Right ventricle myocardium superior (tissue), 1 donor: ENCODE measurements at regions not wholly inside any gene's neighbourhood (a gene's known extent, or its start where the extent isn't known, plus 50 kb on each side); places are given as distances from the start of the nearest gene placed in this dataset.
"Not testable (repeated sequence)": the region's sequence is repeated elsewhere in the genome, so short reads cannot be mapped to it uniquely, and the experiment has no call there.

Source experiments
- ATAC-seq: fragments of 200-7000 bp; cut with Tn5 transposase; one replicate; pipeline ENCODE4 v1.9.1; 2020; ENCODE audit warnings: mild to moderate bottlenecking; ENCODE audit not compliant: poor library complexity
- DNase-seq: peaks from one replicate; pipeline ENCODE4 v3.0.0-alpha.2; 2020
- intact Hi-C: fragments of 100-400 bp; cut with DNase I; formaldehyde crosslinking; loops from one replicate; pipeline ENCODE4 v1.11.2; 2022
- donor health status: DM: no; HTN: yes; CAD: no; lungs with severe emphysema.

DNA sequence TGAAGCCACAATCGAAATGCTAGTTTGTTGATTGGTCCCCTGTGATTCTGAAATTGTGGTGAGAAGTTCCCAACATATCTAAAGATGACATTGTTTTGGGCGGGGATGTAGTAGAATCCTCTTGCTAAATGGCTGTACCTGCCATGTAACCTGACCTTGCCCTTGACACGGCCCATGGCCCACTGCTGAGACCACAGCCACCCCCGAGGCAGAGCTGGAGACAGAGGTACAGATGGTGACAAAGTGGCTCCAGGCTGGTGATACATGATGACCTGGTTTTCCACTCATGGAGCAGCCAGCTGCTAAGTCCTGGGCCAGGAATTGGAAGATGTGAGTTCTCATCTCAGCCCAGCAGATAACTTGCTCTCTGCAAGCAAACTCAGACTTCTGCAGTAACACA is 226.5 kb downstream of the FOXD2 start:
- ATAC-seq (no peak), DNase-seq (no peak)
- intact Hi-C loops = no loop called here

- ATAC-seq, DNase-seq, intact Hi-C loops: not testable (repeated sequence)
Observed at GRCh38 chr1:47664896-47665295, 227.1 kb downstream of the FOXD2 start.

- ATAC-seq = no peak
- no peak for DNase-seq
- intact Hi-C loops = no loop called here
Observed at GRCh38 chr1:47669081-47669585, 231.3 kb downstream of the FOXD2 start.

DNA sequence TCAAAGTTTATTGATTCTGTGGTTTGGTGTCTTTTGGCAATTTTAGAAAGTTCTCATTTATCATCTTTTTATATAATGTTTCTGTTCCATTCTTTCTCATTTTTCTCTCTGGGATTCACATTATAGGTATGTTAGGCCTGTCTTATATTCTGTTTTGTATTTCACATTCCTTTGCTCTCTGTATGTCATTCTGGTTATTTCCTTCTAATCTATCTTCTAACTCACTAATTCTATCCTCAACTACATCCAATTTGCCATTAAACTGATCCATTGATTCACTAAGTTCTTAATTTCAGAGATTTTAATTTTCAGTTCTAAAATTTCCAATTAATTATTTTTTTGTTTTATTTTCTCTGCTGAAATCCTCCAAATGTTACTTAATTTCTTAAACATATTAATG is 234.8 kb downstream of the FOXD2 start:
- ATAC-seq = no peak
- intact Hi-C loops = no loop called here
- no peak for DNase-seq

DNA sequence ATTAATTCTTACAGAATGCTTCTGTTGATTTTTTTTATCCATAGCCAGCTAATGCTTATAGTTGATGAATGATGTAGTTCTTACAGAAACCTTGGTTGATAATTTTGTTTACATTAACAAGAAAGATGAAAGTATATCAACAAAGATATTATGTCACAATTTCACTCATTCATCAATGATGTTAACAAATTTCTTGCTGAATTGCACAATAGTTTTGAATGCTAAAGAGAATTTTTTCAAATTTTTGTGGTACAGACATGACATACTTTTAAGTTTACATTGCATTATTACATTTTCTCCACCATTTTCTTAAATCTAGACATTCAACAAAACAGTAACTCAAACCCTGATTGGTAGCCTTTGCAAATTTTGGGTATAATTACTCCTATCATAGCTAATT is 236.3 kb downstream of the FOXD2 start:
- intact Hi-C loops = no loop called here
- ATAC-seq = no peak

DNA sequence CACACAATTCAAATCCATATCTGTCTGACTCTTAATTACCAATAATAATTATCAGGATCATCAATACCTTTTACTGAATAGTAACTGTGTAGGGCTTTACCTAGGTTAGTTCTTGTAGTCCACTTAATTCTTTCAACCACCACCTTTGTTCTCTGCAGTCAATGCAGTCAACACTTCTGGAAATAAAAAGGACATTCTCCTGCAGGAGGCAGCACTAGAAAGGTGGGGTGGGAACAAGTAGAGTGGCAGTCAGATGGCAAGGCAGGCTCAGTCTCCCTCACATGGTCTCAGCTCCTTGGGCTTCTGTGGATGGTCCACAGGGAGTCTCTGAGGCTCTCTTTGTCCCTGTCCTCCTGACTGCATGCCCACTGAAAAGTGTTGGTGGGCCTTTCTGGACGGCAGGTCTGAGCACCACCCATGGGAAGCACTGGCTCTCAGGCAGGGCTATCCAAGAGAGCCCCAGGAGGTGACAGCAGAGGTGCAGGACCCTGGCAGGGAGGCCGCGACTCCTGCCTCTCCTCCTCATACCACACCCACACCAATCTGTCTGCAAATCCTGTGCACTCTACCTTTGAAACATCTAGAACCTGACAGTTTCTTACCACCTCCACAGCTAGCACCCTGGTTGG is 237.3 kb downstream of the FOXD2 start:
- intact Hi-C loops = no loop called here
- ATAC-seq = no peak
- DNase-seq = no peak

More for the DNA sequence above, 236.3 kb downstream of the FOXD2 start:
- no peak for DNase-seq

DNA sequence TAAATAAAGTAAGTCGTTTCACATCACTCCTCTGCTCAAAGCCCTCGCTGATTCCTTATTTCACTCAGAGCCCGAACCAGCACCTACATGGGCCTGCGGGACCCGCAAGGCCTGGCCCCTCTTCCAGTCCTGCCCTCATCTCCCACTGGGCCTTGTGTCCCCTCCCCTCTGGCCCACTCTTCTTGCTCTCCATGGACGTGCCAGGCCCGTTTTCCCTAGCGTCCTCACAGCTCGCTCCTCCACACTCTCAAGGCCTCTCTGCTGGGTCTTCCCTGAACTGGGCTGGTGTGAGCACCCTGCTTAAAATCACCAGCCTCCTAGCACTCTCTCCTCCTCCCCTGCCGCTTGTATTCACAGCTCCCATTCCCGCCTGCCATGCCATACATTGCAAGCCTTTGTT is 237.9 kb downstream of the FOXD2 start:
- no peak for ATAC-seq
- DNase-seq = no peak
- intact Hi-C loops = no loop called here

DNA sequence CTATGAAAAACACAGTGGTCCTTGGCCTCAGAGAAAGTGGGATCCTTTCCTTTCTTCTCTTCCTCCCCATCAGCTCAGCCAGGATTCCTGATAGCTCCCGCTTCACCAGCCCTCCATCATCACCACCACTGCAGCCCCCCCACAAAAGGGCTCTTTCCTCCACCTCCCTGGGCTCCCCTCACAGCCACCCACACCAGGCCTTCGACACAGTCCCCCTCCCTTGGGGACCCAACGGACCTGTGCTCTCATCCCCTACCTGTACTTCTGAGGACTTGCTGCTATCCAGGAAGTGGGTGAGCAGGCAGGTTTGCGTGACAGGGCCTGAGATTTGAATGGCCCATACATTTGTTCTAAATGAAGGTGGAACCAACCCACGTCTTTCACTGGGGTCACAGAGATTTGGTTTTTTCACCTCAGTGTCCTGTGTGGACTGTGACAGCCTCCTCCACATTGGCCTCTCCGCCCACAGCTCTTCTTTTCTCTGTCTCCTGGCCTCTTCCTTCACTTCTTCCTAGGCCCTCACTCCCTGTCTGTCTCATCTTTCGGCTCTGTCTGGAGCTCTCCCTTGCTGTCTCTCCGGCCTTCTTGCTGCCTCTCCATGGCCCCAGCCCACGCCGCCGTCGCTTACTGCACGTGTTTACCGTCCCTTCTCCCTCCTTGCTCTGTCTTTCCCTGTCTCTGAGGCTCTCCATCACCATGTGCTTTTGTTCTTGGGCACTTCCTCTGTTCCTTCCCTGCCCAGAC is 238.6 kb downstream of the FOXD2 start:
- ATAC-seq (no peak), DNase-seq (no peak)
- intact Hi-C loops = no loop called here

- ATAC-seq (no peak), DNase-seq (no peak)
- intact Hi-C loops = no loop called here
Observed at GRCh38 chr1:47677241-47677940, 239.5 kb downstream of the FOXD2 start.

DNA sequence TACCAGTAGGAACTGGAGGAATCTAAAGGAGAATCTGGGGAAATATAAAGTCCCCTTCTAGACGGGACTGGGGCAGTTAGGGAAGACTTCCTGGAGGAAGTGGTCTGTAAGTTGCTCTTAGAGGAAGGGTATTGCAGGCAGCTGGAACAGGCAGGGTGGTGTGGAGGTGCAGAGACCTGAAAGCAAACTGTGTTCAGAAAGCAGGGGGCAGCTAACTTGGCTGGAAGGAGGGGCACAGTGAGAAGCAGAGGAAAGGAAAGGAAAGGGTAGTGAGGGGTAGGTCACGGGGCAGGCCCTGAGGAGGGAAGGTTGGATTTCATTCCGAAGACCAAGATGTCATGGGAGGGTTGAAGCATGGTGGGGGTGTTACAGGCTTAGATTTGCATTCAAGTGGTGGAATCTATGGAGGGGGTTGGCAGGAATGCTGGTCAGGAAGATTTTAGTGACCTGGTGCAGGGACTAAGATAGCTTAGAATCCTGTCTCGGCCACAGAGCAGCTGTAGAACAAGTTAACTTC is 240.7 kb downstream of the FOXD2 start:
- no peak for ATAC-seq
- no peak for DNase-seq
- intact Hi-C loops = no loop called here

- intact Hi-C loops = no loop called here
- DNase-seq (no peak), ATAC-seq (peak; percentile 25)
Observed at GRCh38 chr1:47679301-47679791, 241.5 kb downstream of the FOXD2 start.

DNA sequence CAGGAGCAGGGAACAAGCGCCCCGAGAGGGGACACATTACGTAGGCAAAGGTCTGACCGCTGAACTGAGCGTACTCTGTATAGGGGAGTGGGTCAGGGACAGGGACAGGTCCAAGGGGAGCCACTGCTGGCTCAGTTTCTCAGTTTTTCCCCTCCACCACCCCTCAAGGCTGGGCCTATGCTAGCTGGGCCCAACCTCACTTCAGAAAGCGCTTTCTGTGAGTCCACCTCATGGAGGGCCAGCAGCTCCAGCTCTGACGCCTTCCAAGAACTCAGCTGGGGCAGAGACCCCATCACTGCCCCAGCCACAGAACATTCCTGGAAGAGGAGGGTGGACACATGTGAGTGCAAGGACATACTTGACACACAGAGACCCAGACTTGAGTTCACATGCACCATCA is 242.0 kb downstream of the FOXD2 start:
- intact Hi-C loops = no loop called here
- ATAC-seq (no peak), DNase-seq (no peak)

DNA sequence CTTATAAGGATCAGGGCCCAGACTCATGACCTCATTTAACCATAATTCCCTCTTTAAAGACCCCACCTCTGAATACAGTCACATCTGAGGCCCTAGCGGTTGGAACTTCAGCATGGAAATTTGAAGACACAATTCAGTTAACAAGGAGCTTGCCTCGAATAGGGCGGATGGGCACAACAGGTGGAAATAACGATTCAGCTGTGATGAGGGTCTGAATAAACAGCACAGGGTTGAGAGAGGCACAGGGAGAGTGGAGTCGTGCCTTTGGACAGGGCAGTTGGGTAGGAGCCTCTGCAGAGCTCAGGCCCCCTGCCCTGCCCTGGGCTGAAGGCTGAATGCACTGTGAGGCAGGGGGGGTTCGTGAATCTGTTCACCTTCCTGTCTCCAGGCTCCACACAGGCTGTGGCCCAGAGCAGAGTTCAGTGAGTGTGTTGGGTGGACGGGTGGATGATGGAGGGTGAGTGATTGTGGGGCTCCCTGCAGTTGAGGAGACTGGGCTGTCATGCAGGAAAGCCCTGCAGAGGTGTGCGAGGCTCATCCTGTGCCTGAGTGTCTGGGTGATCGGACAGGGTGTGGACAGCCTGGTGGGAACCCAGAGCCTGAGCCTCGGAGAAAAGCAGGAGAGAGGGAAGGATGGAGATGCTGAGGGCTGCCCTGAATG is 243.1 kb downstream of the FOXD2 start:
- DNase-seq = no peak
- ATAC-seq = no peak

GRCh38 chr1:47681735-47682134 is 243.9 kb downstream of the FOXD2 start:
- ATAC-seq = no peak
- intact Hi-C loops = no loop called here

More for the DNA sequence above, 243.1 kb downstream of the FOXD2 start:
- intact Hi-C loops = no loop called here

GRCh38 chr1:47682198-47682597 is 244.4 kb downstream of the FOXD2 start:
- no peak for ATAC-seq
- intact Hi-C loops = no loop called here
- DNase-seq = no peak

More at GRCh38 chr1:47681735-47682134, 243.9 kb downstream of the FOXD2 start:
- no peak for DNase-seq

DNA sequence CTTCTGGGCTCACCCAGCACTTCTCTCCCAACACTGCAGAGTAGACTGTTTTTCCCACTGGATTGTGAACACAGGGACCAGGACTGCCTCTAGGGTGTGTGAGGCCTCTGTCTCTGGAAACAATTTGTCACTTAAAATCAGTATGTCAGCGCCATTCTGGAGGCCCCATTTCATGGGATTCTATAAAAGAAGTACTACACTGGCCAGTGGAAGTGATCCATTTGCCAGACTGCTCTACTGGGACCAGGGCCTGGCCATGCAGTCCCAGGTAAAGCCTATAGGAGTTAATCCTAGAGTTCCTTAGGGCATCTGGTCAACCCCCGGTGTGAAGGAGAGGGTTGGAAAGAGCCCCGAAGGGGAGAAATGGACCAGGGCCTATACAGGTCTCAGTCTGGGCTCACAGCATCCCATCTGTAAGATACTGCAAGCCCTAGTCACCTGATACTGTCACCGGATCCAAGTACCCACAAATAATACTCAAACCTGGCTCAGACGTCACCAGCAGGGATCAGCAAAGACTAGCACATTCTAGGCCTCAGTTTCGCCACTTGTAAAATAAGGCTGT is 245.0 kb downstream of the FOXD2 start:
- DNase-seq = no peak
- no peak for ATAC-seq
- intact Hi-C loops = no loop called here

GRCh38 chr1:47683401-47683800 is 245.6 kb downstream of the FOXD2 start:
- no peak for ATAC-seq

DNA sequence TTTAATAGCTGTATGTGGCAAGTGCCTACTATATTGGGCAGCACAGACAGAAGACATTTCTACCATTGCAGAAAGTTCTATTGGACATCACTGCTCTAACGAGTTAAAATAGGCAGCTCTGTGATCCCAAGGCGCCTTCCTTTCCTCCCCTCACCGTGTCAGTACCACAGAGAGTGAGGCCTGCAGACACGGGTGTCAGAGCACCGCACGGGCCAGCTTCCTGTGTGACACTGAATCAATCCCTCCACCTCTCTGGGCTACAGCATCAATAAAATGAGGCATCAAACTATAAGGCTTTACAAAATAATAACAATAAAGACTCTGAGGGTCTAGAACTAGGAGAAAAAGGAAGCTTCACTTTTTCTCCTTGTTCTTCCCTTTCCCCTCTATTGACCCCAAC is 246.7 kb downstream of the FOXD2 start:
- intact Hi-C loops = no loop called here
- ATAC-seq (no peak), DNase-seq (no peak)

More at GRCh38 chr1:47683401-47683800, 245.6 kb downstream of the FOXD2 start:
- DNase-seq = no peak
- intact Hi-C loops = no loop called here
